T-cell (primary cell): ENCODE measurements at regions not wholly inside any gene's neighbourhood (a gene's known extent, or its start where the extent isn't known, plus 50 kb on each side); places are given as distances from the start of the nearest gene placed in this dataset.

Experiments used
- ATAC-seq, 4 experiments: fragments of 200-7000 bp in 3 of 4; fragments of 150-1000 bp in 1 of 4; cut with Tn5 transposase; replicated peaks in 1 of 4; 1 replicate in 3 of 4; 2 replicates in 1 of 4; pipeline ENCODE4 v1.10.0; 2021; ENCODE audit warnings: moderate library complexity in 3 of 4, mild to moderate bottlenecking in 2 of 4, moderate number of reproducible peaks in 1 of 4
- CTCF ChIA-PET, 2 donors: fragments of 300-600 bp; sonication (Branson Sonifier 250); formaldehyde crosslinking; loops; one replicate each; lab custom pipeline; 2022; ENCODE audit warnings: antibody characterized with exemption in 2 of 2; lab: Charles Lee
- POLR2A ChIA-PET, 2 donors: fragments of 300-600 bp; sonication (Branson Sonifier 250); formaldehyde crosslinking; loops; one replicate each; lab custom pipeline; 2022; ENCODE audit warnings: antibody characterized with exemption in 2 of 2; lab: Charles Lee
- DNase-seq, 35 experiments: peaks; one replicate each; pipeline versions ENCODE4 v3.0.0 to v3.0.0-alpha.2; 2013 to 2023
- H3K27ac ChIP-seq: one replicate; pipeline ENCODE4 v1.5.1; 2013; ENCODE audit warnings: low read length
- H3K27me3 ChIP-seq, 2 experiments: replicated peaks in 1 of 2; 1 replicate in 1 of 2; 2 replicates in 1 of 2; pipeline versions ENCODE4 v1.6.1 to v1.7.0; 2013; ENCODE audit warnings: low read length in 1 of 2, mixed read lengths in 1 of 2; ENCODE audit not compliant: control insufficient read depth in 2 of 2, insufficient read depth in 2 of 2; ENCODE audit errors: extremely low read depth in 1 of 2
- H3K36me3 ChIP-seq, 2 donors: 1 replicate in 1 of 2; 2 replicates in 1 of 2; pipeline versions ENCODE4 v1.6.1 to v1.7.0; 2013; ENCODE audit warnings: low read length in 1 of 2; ENCODE audit not compliant: control insufficient read depth in 2 of 2, insufficient read depth in 1 of 2; ENCODE audit errors: extremely low read depth in 1 of 2
- H3K4me1 ChIP-seq, 2 experiments: 1 replicate in 1 of 2; 2 replicates in 1 of 2; pipeline versions ENCODE4 v1.6.1 to v1.7.0; 2013; ENCODE audit warnings: low read length in 2 of 2, mixed read lengths in 1 of 2; ENCODE audit not compliant: insufficient read depth in 2 of 2, control insufficient read depth in 1 of 2; ENCODE audit errors: extremely low read depth in 1 of 2
- H3K4me3 ChIP-seq, 2 donors: 1 replicate in 1 of 2; 2 replicates in 1 of 2; pipeline versions ENCODE4 v1.5.1 to v1.7.0; 2013; ENCODE audit warnings: mild to moderate bottlenecking in 2 of 2, low read length in 1 of 2, moderate library complexity in 1 of 2; ENCODE audit not compliant: control insufficient read depth in 1 of 2; ENCODE audit errors: extremely low read depth in 1 of 2
- H3K9me3 ChIP-seq: 2 replicates; pipeline ENCODE4 v1.7.0; 2013
- H3K27ac Mint-ChIP-seq, 2 donors: one replicate each; pipeline ENCODE4 v1.8.0; 2020 to 2021; ENCODE audit warnings: mild to moderate bottlenecking in 2 of 2, mixed read lengths in 2 of 2
- H3K27me3 Mint-ChIP-seq, 2 donors: one replicate each; pipeline ENCODE4 v1.8.0; 2021 to 2022; ENCODE audit warnings: mixed read lengths in 2 of 2
- H3K36me3 Mint-ChIP-seq: one replicate; pipeline ENCODE4 v1.8.0; 2021; ENCODE audit warnings: mixed read lengths
- H3K4me1 Mint-ChIP-seq, 3 donors: one replicate each; pipeline ENCODE4 v1.8.0; 2020 to 2022; ENCODE audit warnings: mixed read lengths in 3 of 3, mild to moderate bottlenecking in 1 of 3
- H3K4me3 Mint-ChIP-seq, 3 donors: one replicate each; pipeline ENCODE4 v1.8.0; 2020 to 2022; ENCODE audit warnings: mild to moderate bottlenecking in 3 of 3, mixed read lengths in 3 of 3, moderate library complexity in 3 of 3
- H3K9me3 Mint-ChIP-seq, 3 donors: one replicate each; pipeline ENCODE4 v1.8.0; 2020 to 2022; ENCODE audit warnings: mixed read lengths in 3 of 3
- WGBS: methylation state at CpG from one replicate; pipeline ENCODE4 v1.1.5; 2013; ENCODE audit warnings: missing lambda C conversion rate; ENCODE audit not compliant: insufficient coverage; 5-methylcytosine and 5-hydroxymethylcytosine counted together

- ChIA-PET CTCF (no interaction called here), POLR2A (no interaction called here)
- H3K27me3 Mint-ChIP-seq, result peaks cover 43 to 46% of the 10 kb centered on the region in 2 donors
- 62% methylated on average over 5 of the region's 5 CpGs for WGBS
- no peak for ATAC-seq
- H3K4me1 Mint-ChIP-seq, result no peaks in the 10 kb centered on the region
- Histone ChIP-seq H3K27ac (no peak overlapping the region), H3K9me3 (no peaks in the 10 kb centered on the region), H3K27me3 (peaks cover 2 to 60% of the 10 kb centered on the region in 2 experiments), H3K4me1 (no peaks in the 10 kb centered on the region), H3K36me3 (no peaks in the 10 kb centered on the region), H3K4me3 (no peak overlapping the region)
- no peak overlapping the region for H3K4me3 Mint-ChIP-seq
- H3K36me3 Mint-ChIP-seq, result no peaks in the 10 kb centered on the region
- H3K27ac Mint-ChIP-seq, result no peak overlapping the region
- H3K9me3 Mint-ChIP-seq, result no peaks in the 10 kb centered on the region
- no peak for DNase-seq
These were observed 148.9 kb upstream of the VSTM2B start for GRCh38 chr19:29376855-29377354.

- H3K4me3 Mint-ChIP-seq, result no peak overlapping the region
- Histone ChIP-seq H3K4me1 (no peaks in the 10 kb centered on the region), H3K27me3 (peaks cover 2 to 53% of the 10 kb centered on the region in 2 experiments), H3K9me3 (no peaks in the 10 kb centered on the region), H3K4me3 (no peak overlapping the region), H3K36me3 (no peaks in the 10 kb centered on the region), H3K27ac (no peak overlapping the region)
- peaks cover 41% of the 10 kb centered on the region in 2 donors for H3K27me3 Mint-ChIP-seq
- no peak for ATAC-seq
- no peaks in the 10 kb centered on the region for H3K9me3 Mint-ChIP-seq
- POLR2A ChIA-PET, result no interaction called here
- H3K27ac Mint-ChIP-seq, result no peak overlapping the region
- CTCF ChIA-PET, result no interaction called here
- WGBS, result 70% methylated on average over 3 of the region's 4 CpGs
- no peaks in the 10 kb centered on the region for H3K36me3 Mint-ChIP-seq
- peak in 1 of 35 experiments; percentile 11 for DNase-seq
- H3K4me1 Mint-ChIP-seq, result no peaks in the 10 kb centered on the region
These were observed 147.7 kb upstream of the VSTM2B start for GRCh38 chr19:29378126-29378525.

- H3K27me3 ChIP-seq, result peaks cover 2 to 53% of the 10 kb centered on the region in 2 experiments
- ATAC-seq (no peak), DNase-seq (peak in 1 of 35 experiments; percentile 8)
- H3K4me3 ChIP-seq, result no peak overlapping the region
- no peaks in the 10 kb centered on the region for H3K9me3 Mint-ChIP-seq
- CTCF ChIA-PET, result no interaction called here
- no peak overlapping the region for H3K4me3 Mint-ChIP-seq
- WGBS, result 77% methylated on average over 3 of the region's 5 CpGs
- no peaks in the 10 kb centered on the region for H3K4me1 Mint-ChIP-seq
- no peaks in the 10 kb centered on the region for H3K9me3 ChIP-seq
- no peaks in the 10 kb centered on the region for H3K36me3 Mint-ChIP-seq
- H3K27me3 Mint-ChIP-seq, result peaks cover 36% of the 10 kb centered on the region in 2 donors
- no peaks in the 10 kb centered on the region for H3K4me1 ChIP-seq
- H3K27ac Mint-ChIP-seq, result no peak overlapping the region
- H3K27ac ChIP-seq, result no peak overlapping the region
- H3K36me3 ChIP-seq, result no peaks in the 10 kb centered on the region
- POLR2A ChIA-PET, result no interaction called here
These were observed 147.2 kb upstream of the VSTM2B start for GRCh38 chr19:29378543-29379080.

- ChIA-PET CTCF (no interaction called here), POLR2A (no interaction called here)
- Histone ChIP-seq H3K27me3 (peaks cover 2 to 48% of the 10 kb centered on the region in 2 experiments), H3K9me3 (no peaks in the 10 kb centered on the region), H3K27ac (no peak overlapping the region), H3K36me3 (no peaks in the 10 kb centered on the region), H3K4me3 (no peak overlapping the region), H3K4me1 (no peaks in the 10 kb centered on the region)
- Mint-ChIP-seq H3K9me3 (no peaks in the 10 kb centered on the region), H3K4me1 (no peaks in the 10 kb centered on the region), H3K36me3 (no peaks in the 10 kb centered on the region), H3K4me3 (no peak overlapping the region), H3K27ac (no peak overlapping the region), H3K27me3 (peaks cover 36 to 37% of the 10 kb centered on the region in 2 donors)
- 57% methylated on average over 9 of the region's 13 CpGs for WGBS
- DNase-seq, result no peak
- ATAC-seq, result no peak
These were observed 146.4 kb upstream of the VSTM2B start for GRCh38 chr19:29379257-29380021.

- Histone ChIP-seq H3K4me1 (no peaks in the 10 kb centered on the region), H3K27ac (no peak overlapping the region), H3K4me3 (no peak overlapping the region), H3K36me3 (no peaks in the 10 kb centered on the region), H3K9me3 (no peaks in the 10 kb centered on the region), H3K27me3 (peaks cover 2 to 44% of the 10 kb centered on the region in 2 experiments)
- CTCF ChIA-PET, result no interaction called here
- H3K27ac Mint-ChIP-seq, result no peak overlapping the region
- DNase-seq (peak in 1 of 35 experiments; percentile 12), ATAC-seq (no peak)
- no peaks in the 10 kb centered on the region for H3K4me1 Mint-ChIP-seq
- no peaks in the 10 kb centered on the region for H3K9me3 Mint-ChIP-seq
- POLR2A ChIA-PET, result no interaction called here
- WGBS, result 67% methylated on average over 3 of the region's 5 CpGs
- no peak overlapping the region for H3K4me3 Mint-ChIP-seq
- H3K27me3 Mint-ChIP-seq, result peaks cover 33 to 35% of the 10 kb centered on the region in 2 donors
- H3K36me3 Mint-ChIP-seq, result no peaks in the 10 kb centered on the region
These were observed 145.2 kb upstream of the VSTM2B start for GRCh38 chr19:29380581-29380980.

- DNase-seq (peak in 1 of 35 experiments; percentile 14), ATAC-seq (no peak)
- WGBS, result 82% methylated on average over 11 of the region's 17 CpGs
- H3K36me3 ChIP-seq, result no peaks in the 10 kb centered on the region
- ChIA-PET POLR2A (no interaction called here), CTCF (interaction anchor here in 1 of 2 donors (0.6 kb wide), 1 partner anchor 261 kb away, joined by 8 read pairs; no protein-coding TSS in a partner anchor)
- H3K27ac ChIP-seq, result no peak overlapping the region
- Mint-ChIP-seq H3K4me1 (no peaks in the 10 kb centered on the region), H3K4me3 (no peak overlapping the region), H3K27ac (no peak overlapping the region), H3K36me3 (no peaks in the 10 kb centered on the region), H3K9me3 (no peaks in the 10 kb centered on the region), H3K27me3 (peaks cover 25 to 31% of the 10 kb centered on the region in 2 donors)
- H3K4me3 ChIP-seq, result no peak overlapping the region
- peaks cover 2 to 38% of the 10 kb centered on the region in 2 experiments for H3K27me3 ChIP-seq
- H3K9me3 ChIP-seq, result no peaks in the 10 kb centered on the region
- no peaks in the 10 kb centered on the region for H3K4me1 ChIP-seq
These were observed 144.2 kb upstream of the VSTM2B start for GRCh38 chr19:29381353-29382203.
